HG03135 (cell line): ENCODE measurements at regions not wholly inside any gene's neighbourhood (a gene's known extent, or its start where the extent isn't known, plus 50 kb on each side); places are given as distances from the start of the nearest gene placed in this dataset.

Experiments used
- ATAC-seq: cut with Tn5 transposase; IDR thresholded peaks from one replicate; pipeline ENCODE4 v1.9.1; 2021; ENCODE audit warnings: mild to moderate bottlenecking, moderate library complexity; ENCODE audit not compliant: unreplicated experiment

- ATAC-seq = no peak
These were observed 266.4 kb upstream of the TBC1D5 start for GRCh38 chr3:18008706-18009368.

- ATAC-seq = no peak
These were observed 265.5 kb upstream of the TBC1D5 start for GRCh38 chr3:18007980-18008379.

- no peak for ATAC-seq
These were observed 253.3 kb upstream of the TBC1D5 start for GRCh38 chr3:17995769-17996168.

GRCh38 chr3:17994167-17994566 is 251.7 kb upstream of the TBC1D5 start:
- ATAC-seq = no peak

- ATAC-seq = no peak
These were observed 248.0 kb upstream of the TBC1D5 start for GRCh38 chr3:17990390-17990789.

- ATAC-seq = no peak
These were observed 244.0 kb upstream of the TBC1D5 start for GRCh38 chr3:17986348-17986816.

GRCh38 chr3:17985658-17986347 is 243.4 kb upstream of the TBC1D5 start:
- no peak for ATAC-seq

- no peak for ATAC-seq
These were observed 240.7 kb upstream of the TBC1D5 start for GRCh38 chr3:17983106-17983505.

GRCh38 chr3:17982211-17982880 is 239.9 kb upstream of the TBC1D5 start:
- ATAC-seq = no peak

- ATAC-seq = no peak
These were observed 238.4 kb upstream of the TBC1D5 start for GRCh38 chr3:17980863-17981262.

GRCh38 chr3:17979911-17980310 is 237.5 kb upstream of the TBC1D5 start:
- no peak for ATAC-seq

- ATAC-seq = no peak
These were observed 236.8 kb upstream of the TBC1D5 start for GRCh38 chr3:17979252-17979651.

- no peak for ATAC-seq
These were observed 231.9 kb upstream of the TBC1D5 start for GRCh38 chr3:17974206-17974841.

- ATAC-seq = no peak
These were observed 230.8 kb upstream of the TBC1D5 start for GRCh38 chr3:17972959-17973906.

- ATAC-seq = no peak
These were observed 230.0 kb upstream of the TBC1D5 start for GRCh38 chr3:17972476-17972875.

- ATAC-seq = no peak
These were observed 229.6 kb upstream of the TBC1D5 start for GRCh38 chr3:17972030-17972429.

GRCh38 chr3:17969985-17970568 is 227.6 kb upstream of the TBC1D5 start:
- ATAC-seq = no peak

GRCh38 chr3:17969244-17969643 is 226.8 kb upstream of the TBC1D5 start:
- ATAC-seq = no peak

GRCh38 chr3:17967953-17968607 is 225.6 kb upstream of the TBC1D5 start:
- no peak for ATAC-seq

GRCh38 chr3:17967111-17967510 is 224.7 kb upstream of the TBC1D5 start:
- no peak for ATAC-seq
